GM18870 (cell line): ENCODE measurements at regions not wholly inside any gene's neighbourhood (a gene's known extent, or its start where the extent isn't known, plus 50 kb on each side); places are given as distances from the start of the nearest gene placed in this dataset.

Source experiments
- ATAC-seq: cut with Tn5 transposase; IDR thresholded peaks from one replicate; pipeline ENCODE4 v1.9.1; 2021; ENCODE audit warnings: moderate library complexity; ENCODE audit not compliant: unreplicated experiment

- ATAC-seq, result no peak
Observed at GRCh38 chr3:76402926-76403325, 617.6 kb upstream of the ZNF717 start.

GRCh38 chr3:76403556-76403955 lies 618.2 kb upstream of the ZNF717 start:
- no peak for ATAC-seq

- ATAC-seq, result no peak
Observed at GRCh38 chr3:76405196-76405595, 619.8 kb upstream of the ZNF717 start.

- no peak for ATAC-seq
Observed at GRCh38 chr3:76410762-76411281, 625.5 kb upstream of the ZNF717 start.

DNA sequence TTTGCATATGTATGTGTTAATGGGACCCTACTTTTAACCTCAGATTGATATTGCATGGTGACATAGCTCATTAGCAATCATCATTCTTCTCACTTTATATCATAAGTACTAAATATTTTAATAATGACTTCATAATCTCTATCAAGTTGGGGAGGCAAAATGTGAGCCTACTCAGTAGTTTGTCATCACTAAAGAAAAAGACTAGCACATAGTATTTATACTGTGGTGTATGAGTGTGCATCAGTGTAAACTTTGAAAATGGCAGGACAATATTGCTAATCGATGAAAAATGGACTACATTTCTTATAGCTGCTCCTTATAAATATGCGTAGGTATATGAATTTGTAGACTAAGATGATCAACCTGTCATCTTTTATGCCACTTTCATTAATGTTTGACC lies 624.5 kb upstream of the ROBO2 start:
- no peak for ATAC-seq

- no peak for ATAC-seq
Observed at GRCh38 chr3:76429581-76430177, 610.2 kb upstream of the ROBO2 start.

DNA sequence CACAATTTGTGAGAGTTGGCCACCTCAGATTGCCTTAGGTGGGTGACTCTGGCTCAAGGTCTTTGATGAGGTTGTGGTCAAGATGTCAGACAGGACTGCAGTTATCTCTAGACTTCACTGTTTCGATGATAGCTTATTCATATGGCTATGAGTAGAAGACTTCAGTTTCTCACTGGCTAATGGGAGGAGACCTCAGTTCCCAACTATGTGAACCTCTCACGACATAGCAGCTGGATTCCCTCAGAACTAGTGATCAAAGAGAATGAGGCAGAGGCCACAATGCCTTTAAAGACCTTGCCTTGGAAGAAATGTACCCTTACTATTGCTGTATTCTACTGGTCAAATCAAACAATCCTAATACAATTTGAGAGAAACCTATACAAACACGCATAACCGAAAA lies 607.5 kb upstream of the ROBO2 start:
- ATAC-seq, result no peak

DNA sequence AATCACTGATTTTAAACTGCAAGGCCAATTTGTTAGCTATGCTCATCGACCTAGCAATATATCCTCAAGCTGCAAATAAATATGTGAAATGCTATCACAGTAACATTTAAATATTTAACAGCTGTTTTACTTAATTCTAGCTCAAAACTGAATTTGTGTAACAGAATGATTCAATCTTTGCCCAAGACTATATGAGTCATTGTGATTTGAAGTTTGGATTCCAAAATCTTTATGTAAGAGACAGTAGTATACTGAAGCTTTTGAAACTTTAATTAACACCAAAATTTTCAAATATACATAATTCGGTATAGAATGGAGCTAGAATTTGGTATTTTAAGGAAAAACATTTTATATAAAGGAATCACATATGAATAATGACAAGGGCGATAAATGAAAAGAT lies 603.0 kb upstream of the ROBO2 start:
- no peak for ATAC-seq

- no peak for ATAC-seq
Observed at GRCh38 chr3:76438971-76439370, 600.9 kb upstream of the ROBO2 start.

DNA sequence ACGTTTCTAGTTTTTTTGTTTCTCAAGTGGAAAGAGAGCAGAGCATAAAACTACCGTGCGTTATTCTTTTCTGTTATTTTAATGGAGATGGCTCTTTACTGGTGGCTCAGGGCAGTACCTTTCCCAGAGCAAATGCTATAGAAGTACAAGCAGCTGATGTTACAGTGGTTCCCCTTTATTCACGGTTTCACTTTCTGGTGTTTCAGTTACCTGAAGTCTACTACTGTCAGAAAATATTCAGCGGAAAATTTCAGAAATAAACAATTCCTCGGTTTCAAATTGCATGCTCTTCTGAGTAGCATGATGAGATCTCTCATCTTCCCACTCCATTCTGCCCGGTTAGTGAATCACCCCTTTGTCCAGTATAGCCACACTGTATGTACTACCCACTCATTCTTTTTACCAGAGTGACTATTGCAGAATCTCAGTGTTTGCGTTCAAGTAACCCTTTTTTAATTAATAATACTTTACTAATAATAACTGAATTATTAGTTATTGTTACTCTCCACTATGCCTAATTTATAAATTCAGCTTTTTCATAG lies 597.5 kb upstream of the ROBO2 start:
- ATAC-seq, result no peak

DNA sequence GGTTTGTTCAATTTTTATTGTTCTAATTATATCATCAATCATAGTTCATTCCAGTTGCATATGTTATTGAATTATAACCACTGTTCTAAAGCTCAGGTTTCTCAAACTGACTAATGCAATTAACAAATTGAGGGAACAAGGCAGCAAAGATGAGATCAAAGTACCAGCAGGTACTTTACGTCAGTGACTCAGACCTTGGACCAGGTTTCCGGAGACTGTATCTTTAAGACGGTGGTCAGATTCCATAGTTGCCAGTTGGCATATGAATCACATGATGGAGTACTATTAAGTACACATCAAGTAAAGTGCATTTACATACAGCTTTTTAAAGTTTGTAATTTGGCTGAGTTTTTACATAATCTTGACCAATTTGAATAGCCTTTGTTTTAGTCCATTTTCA lies 583.6 kb upstream of the ROBO2 start:
- ATAC-seq, result no peak

DNA sequence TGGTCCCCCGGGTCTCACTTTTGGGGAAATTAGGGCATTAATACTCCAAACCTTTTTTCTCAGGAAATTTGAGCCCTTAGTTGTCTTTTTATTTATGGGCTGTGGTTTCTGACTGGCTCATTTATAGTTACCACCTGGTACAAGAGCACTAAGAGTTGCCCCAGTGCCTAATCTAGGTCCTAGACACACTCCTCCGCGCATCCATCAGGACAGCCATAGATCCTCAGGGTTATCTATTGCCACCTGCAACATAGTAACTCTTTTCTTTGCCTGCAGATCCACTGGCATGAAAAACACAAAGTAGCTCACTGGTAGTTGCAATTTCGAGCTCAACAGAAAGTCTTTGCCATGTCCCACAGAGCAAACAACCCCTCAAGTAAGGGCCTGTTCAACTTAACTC lies 576.4 kb upstream of the ROBO2 start:
- ATAC-seq, result no peak

GRCh38 chr3:76470285-76470684 lies 569.6 kb upstream of the ROBO2 start:
- no peak for ATAC-seq

- ATAC-seq, result no peak
Observed at GRCh38 chr3:76474632-76475031, 565.3 kb upstream of the ROBO2 start.

- no peak for ATAC-seq
Observed at GRCh38 chr3:76479161-76479650, 560.7 kb upstream of the ROBO2 start.

GRCh38 chr3:76482510-76482909 lies 557.4 kb upstream of the ROBO2 start:
- no peak for ATAC-seq

DNA sequence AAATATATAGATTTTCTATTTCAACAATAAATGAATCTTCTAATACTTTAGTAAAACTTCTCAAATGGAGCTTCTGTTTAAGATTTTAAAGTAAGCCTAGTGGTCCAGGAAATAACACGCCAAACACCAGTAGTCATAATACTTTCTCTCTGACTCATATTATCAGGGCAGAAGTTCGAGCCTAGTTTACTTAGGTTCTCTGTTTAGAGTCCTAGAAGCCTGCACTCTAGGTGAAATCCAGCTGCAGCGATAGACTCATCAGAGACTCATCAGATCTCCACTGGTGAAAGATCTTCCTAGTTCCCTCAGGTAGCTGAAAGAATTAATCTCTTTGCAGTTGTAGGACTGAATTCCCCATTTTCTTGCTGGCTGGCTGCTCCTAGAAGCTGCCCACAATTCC lies 552.5 kb upstream of the ROBO2 start:
- no peak for ATAC-seq

GRCh38 chr3:76490064-76490463 lies 549.8 kb upstream of the ROBO2 start:
- ATAC-seq, result no peak

DNA sequence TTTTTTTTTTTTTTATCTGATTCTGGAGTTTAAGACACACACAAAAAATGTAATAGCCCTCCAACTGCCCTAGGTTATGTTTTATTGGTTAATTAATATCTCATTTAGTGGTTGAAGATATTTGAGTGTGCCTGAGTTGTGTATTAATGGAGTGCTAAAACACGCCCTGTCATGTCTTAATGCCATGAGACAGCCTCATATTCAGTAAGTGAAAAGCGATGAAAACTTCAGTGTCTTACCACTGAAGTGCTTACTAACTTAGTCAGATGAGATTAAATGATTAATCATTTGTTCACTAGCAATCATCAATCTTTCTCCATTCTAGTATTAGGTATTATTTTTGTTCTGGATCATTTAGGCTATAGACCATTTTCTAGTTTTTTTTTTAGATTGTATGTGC lies 544.7 kb upstream of the ROBO2 start:
- no peak for ATAC-seq

GRCh38 chr3:76497636-76498035 lies 542.3 kb upstream of the ROBO2 start:
- no peak for ATAC-seq

DNA sequence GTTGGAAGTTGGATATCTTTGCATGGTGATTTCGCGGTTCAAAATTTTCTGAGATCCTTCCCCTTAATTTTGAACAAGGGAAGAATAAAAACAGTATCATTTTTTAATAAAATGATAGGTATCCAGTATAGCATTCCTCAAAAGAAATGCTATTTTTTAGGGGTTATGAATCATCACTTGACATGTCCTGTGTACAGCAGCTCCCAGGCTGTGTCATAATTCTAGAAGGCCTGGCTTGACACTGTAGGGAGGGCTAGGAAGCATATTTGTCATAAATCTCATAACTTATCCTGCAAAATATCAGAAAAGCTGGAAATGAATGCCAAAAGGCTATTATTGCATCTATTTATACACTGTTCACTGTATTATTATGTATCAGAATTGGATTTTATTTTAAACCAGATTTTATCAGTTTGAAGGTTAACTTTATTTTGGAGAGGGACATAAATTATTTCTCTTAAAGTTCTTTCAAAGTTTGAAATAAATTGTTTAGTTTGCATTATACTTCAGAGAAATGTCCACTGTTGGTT lies 539.1 kb upstream of the ROBO2 start:
- no peak for ATAC-seq

- ATAC-seq, result no peak
Observed at GRCh38 chr3:76501315-76501714, 538.6 kb upstream of the ROBO2 start.

DNA sequence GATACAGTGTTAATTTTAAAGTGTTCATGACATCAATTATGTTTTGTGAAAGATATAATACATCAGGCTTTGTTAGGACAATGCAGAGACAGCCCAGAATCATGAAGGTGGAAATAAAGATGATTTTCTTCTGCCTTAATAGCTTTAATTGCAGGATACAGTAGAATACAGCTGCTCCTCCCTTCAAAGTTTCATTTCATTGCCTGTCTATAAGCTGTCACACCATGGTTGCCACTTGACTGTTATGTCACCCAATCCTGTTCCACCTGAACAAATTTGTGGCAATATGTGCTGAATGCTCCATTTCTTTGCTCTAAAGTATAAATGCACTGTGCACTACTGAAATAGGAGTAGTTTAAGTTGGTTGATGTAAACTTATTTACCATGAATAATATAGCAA lies 537.8 kb upstream of the ROBO2 start:
- no peak for ATAC-seq
